Fibroblast of skin of right biceps (primary cell): ENCODE measurements at regions not wholly inside any gene's neighbourhood (a gene's known extent, or its start where the extent isn't known, plus 50 kb on each side); places are given as distances from the start of the nearest gene placed in this dataset.
A peak's percentile ranks its signal among the peaks of the same experiment; 100 is the strongest.

Experiments
- DNase-seq: peaks from one replicate; pipeline ENCODE4 v3.0.0-alpha.2; 2013

DNA sequence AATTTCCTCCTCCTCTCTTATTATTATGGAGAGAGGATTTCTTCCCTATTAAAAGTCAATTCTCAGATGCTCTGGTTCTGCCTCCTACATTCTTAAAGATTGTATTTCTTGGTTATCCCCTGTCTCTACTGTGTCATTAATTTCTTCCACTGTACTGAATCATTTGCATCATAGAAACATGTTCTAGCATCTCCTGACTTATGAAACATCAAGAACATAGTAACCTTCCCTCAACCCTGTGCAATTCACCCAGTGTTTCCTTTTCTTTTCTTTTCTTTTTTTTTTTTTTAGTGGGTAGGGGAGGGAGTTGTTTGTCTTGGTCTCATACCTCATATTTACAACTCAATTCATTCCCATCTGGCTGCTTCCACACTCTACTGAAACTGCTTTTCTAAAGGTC lies 288.0 kb upstream of the PLET1 start:
- no peak for DNase-seq

DNA sequence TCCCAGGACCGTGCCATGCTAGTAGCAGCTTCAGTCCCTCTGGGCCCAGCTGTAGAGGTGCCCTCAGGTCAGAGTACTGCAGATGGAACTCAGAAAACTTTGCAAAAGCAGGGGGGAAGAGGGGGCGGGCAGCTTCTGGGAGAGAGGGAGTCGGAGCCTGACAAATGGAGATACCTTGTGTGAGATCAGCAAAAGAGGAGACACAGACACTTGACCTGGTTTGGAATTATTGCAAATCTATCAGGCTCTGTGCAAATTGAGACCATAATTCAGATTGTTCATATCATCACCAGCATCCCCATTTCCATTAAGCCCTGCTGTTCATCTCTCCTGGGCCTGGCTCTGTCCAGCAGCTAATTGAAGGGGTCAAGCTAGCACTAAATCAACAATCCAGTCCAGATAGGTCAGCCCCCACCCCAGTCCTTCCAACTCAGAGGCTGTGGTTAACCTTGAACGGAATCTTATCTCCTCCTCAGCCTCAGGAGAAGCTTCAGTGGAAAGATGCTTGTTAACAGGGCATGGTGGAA lies 292.6 kb upstream of the PLET1 start:
- DNase-seq = no peak

DNA sequence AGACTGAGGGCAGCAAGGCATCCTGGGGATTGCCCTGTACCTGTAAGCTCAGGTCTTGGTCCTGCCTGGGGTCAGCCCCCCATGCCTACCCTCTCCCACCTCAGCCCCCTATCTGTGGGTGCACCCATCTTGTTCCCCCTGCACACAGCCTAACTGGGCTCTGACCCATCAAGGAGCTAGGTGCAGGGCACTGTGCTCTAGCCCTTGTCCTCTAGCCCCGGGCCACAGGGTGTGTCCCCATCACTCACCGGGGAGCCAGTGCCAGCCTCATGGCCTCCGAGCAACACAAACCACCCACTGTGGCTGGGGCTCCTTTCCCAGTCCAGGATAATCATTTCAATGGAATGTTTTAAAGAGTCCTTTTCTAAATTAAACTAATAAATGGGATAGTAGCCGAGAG lies 293.9 kb upstream of the PLET1 start:
- DNase-seq = no peak

DNA sequence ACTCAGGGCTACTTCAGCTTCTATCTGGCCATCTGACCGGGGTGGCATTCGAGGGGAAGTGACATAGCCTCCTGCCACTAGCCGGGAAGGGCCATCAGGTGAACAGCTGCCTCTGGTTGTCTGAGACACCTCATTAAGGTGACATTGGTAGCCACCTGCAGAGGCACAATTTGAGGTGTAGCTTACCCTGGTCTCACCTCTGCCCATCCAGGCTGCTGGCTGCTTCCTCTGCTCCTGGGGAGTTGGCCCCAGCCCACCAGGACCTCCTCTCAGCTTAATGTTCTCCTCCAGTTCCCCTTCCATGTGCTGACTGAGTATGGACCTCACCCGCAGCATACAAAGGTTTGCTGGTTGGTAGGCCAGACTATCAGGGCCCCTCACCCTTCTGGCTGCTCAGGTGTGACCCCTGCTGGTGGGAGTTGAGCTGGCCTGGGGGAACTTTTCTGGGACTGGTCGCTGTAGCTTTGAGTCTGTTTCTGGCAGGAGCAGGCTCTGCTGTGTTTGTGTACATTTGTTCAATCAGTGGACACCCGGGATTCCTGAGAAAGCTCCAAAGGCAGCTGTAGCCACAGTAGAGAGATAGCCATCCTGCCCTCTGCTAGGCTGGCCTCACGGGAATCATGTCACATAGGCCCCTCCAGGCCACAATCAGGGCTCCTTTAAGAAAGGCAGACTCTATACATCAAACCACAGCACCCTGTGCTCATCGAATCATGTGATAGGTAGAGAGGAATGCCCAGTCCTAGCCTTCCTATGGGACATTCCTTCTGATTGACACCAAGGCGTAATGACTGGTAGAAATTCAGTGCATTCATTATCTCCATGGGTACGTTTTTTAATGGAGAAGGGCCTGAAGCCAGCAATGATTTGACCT lies 295.1 kb upstream of the PLET1 start:
- DNase-seq = peak; percentile 39

DNA sequence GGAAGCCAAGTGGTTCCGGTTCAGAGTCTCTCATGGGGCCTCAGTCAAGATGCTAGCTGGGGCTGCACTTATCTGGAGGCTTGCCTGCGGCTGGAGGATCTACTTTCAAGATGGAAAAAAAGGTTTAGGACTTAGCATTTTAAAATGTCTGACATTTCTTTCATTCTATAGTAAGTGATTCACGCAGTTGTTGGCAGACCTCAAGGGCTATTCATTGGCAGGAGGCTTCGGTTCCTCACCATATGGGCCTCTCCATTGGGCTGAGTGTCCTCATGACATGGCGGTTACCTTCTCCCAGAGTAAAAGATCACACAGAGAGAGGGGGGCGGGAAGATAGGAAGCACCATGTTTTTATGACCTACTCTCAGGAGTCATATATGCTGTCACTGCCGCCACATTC lies 298.0 kb upstream of the PLET1 start:
- peak; percentile 72 for DNase-seq

DNA sequence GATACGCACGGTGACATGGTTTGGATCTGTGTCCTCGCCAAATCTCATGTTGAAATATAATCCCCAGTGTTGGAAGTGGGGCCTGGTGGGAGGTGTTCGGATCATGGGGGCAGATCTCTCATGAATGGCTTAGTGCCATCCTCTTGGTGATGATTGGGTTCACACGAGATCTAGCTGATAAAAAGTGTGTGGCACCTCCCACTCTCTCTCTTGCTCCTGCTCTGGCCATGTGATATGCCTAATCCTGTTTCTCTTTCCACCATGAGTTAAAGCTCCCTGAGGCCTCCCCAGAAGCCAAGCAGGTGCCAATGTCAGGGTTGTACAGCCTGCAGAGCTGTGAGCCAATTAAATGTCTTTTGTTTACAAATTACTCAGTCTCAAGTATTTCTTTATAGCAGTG lies 303.1 kb upstream of the PLET1 start:
- DNase-seq = no peak

DNA sequence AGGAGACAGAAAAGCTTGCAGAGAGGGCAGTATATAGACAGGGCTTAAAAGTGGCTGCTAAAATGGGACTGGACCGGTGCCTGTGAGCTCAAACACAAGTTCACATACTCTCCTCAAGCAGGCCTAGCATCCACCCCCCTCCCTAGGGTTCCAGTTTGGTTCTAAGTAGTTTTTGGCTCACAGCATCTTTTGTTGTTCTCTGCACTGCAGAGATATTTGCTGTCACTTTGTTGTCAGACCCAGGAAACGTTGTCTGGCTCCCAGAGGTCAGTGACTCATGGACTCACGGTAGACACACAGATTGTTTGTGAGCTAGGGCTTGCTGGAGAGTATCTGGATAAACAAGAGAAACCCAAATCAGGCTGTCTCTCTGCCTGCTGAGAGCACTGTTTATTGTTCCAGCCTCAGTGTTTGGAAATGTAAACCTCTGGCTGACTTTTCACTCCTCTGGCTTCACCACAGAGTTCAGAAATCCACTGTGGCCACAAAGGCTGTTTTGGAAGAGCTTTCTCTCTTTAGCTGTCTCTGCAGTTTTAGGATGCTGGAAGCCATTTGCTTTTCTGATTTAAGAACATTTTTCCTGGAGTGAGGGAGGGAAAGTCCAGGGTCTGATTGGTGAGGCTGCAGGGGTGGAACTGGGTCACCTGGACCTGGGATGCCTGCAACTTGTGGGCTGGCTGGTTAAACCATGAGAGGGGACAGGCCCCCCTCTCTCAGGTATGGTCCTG lies 303.7 kb upstream of the PLET1 start:
- peak; percentile 14 for DNase-seq

DNA sequence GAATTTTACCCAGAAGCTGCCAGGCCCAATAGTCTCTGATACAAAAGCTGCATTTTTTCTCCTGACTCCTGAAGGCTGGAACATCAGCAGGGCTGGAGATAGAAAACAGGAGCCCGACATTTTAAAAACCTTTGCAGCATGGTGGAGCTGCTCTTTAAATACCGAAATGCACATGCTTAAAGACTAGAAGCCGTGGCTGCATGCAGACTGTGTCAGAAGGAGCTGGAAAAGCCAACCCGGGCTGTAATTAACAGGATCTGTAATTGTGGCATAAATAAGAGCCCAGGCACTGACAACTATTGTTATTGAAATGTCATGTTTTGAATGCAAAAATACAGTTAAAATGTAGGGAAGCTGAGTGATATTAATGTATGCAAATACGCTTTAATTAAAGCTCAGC lies 304.9 kb upstream of the PLET1 start:
- no peak for DNase-seq

DNA sequence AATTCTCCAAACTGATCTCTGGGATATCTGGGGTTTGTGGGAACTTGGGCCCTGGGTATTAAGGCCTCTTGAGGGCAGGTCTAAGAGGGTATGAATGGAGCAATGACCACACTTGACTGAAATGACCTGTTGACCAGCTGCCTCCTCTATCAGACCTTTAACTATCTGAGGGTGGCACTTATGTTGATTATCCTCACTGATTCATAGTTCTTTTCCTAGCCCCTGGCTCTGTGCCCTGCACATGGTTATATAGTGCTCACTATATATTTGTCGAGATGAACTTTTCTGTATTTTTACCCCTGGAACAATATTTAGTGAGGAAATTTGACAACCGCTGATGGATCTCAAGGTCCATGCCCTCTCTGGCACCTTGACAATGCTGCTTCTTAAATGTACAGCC lies 305.5 kb upstream of the PLET1 start:
- DNase-seq = no peak

DNA sequence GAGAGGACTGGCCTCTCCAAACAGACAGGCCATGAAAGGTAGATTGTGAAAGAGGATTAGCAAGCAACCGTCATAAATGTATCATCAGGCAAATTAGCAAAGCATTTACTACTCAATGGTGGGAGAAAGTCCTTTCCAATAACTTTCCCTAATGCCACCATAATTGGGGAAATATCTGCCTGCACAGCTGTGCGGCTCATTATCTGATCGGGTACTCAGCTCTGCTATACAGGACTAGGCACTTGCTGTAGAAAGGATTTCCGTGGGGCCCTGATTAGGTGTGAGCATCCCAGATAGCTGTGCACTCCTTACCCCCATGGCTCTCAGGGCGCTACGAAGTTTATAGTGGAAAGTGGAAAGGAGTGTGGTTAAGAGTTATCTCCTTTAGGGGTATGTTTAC lies 309.7 kb upstream of the PLET1 start:
- DNase-seq = no peak

DNA sequence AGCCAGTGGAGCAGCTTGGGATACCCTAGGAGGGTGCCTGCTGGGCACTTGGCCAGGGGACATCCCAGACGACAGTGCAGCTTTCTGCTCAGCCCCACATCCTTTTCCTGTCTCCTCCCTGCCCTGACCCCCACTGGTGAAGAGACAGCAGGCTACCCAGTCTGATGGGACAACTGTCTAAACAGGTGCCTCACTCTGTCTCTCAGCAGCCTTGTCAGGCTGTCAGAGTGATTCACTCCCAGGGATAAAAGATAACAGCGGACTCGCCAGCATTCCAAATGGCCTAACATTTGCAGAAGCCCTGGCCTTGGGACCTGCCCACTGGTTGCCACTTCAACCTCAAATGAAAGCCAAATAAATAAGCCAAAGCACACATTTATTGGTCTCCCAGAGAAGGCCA lies 318.6 kb upstream of the PLET1 start:
- no peak for DNase-seq

DNA sequence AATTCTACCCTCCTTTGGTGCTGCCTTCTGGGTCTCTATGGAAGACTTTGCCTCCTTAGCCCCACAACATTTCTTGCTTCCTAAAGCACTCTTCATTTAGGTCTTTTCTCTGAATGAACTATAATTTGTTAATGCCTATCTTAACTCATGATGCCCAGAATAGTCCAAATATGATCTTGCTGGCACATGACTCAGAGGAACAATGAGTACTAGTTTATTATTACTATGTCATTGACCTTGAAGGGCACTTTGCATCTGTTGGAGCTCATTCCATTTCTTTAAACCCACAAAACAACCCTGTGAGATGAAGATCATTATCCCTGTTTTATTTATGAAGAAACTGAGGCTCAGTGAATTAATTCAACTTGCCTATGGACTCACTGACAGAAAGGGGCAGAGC lies 320.2 kb upstream of the PLET1 start:
- no peak for DNase-seq

DNA sequence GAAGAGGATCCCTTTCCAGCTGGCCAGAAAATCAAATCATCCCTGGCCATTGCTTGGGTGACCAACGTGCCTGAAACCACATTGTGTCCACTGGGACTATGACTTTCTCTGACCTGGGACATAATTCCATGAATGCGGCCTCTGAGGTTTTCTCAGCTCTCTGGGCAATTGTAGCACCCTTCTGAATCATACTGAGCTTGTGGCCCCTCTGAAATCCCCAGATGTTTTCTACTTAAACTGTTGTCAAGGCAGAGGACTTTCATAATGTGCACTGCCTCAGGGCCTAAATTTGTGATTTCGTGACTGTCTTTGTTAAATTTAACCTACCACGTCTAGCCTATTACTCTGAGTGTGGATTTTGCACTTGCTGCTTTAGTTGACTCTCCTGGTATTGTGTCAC lies 321.1 kb upstream of the PLET1 start:
- no peak for DNase-seq

DNA sequence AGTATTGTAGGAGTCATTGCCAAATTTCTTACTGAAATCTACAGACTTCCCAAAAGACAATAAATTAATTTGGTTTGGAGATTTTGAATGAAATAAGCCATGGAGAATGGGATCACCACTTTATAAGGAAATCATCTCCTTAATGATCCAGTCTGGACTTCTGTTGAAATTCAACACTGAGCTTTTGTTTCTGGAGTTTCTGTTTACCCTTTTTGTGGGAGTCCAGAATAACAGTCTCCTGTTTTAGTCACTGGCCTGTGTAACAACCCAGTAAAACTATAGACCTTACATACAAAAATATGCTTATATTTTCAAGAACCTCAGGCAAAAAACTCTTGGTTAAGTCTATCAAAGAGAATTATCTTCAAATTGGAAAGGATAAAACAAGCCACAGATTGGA lies 321.7 kb upstream of the PLET1 start:
- no peak for DNase-seq

DNA sequence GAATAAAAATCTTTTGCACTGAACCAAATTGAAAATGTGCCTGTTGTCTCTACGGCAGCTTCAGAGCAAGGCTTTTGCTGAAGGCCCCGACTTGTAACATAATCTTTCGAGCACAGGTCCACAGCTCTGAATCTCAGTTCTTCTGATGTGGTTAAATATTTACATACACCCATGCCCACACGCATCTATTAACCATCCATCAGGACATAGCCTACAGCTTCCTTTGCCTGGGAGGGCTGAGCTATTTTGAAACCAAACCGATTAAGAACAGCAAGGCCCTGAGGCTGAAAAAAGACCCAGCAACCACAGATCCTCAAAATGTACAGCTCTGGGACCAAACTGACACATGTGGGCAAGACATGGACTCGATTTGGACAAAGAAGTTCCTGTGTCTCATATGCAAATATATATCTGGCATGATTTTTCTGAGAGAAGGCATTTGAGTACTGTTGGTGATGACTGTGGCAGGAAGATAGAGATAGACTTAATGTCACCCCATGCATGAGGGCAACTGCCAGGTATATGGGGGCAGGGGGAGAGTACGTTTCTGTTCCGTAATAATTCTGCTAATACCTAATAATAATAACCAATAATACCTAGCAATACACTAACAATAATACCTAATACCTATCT lies 322.7 kb upstream of the PLET1 start:
- DNase-seq = no peak

DNA sequence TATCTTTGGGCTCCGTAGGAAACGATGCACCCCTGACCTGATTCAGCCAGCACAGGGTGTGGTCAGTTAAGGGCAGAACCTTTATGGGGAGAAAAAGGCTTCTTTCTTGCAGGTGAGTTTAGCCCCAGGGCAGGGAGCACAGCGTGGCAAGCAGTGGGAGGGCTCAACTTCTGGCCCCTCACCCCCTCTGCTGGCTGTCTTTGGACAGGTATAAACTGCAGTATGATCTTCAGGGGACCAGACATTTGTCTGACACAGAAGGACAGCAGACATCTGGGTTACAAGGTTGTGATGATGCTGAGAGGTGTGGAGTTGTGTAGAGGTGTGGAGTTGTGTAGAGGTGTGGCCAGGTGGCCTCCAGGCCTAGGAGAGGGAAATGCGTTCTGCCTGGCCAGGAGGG lies 324.0 kb upstream of the PLET1 start:
- no peak for DNase-seq

DNA sequence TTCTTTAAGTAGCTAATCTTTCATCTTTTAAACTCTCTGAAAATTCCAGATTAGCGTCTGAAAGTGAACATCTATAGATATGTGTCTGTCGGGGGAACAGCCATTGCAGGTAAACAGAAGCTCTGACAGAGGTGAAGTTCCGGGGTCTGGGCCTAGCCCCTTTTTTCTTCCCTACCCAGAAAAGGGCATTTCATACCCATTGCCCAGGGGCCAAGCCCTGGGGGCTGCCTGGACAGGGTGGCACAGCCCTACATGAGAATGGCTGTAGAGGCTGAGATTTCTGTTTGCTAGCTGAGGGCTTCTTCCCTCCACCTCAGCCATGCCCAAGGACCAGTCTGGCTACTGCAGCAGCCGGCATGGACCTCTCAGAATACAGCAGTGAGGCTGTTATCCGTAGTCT lies 327.0 kb upstream of the PLET1 start:
- no peak for DNase-seq

DNA sequence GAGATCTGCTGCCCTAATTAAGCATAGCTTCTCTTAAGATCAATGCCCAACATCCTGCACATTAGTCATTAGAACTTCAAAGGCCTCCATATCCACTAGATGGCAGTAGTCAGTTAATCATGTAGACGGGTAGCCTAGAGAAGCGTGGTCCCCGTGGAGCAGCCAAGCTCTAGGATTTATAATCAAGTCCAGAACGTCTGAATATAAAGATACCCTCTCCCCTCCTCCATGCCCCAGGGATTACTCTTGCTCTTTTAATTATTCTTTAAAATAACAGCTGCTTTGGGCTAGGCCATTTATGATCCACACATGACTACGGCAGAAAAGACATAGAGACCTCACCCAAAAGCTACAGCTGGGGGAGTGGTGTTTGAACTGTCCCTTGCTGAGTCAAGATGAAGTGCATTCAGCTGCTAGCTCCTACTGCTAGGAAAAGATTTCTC lies 327.6 kb upstream of the PLET1 start:
- DNase-seq = peak; percentile 87

DNA sequence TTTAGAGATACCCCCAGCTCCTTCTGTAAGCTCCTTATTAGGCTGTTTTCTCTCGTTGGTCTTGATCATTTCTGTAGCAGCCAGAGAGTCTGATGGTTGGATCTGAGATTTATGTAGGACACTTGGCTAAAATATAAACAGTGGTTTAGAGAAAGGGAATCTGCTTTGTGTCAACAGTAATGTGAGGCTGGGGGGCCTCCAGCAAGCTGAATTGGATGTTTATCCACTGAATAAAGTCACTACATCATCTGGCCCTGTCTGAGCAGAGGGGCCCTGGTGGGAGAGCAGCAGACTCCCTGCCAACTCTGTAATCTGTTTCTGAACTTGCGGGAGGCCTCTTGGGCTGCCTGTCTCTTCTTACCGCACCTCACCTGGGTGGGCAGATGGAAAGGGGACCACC lies 328.5 kb upstream of the PLET1 start:
- DNase-seq = no peak

DNA sequence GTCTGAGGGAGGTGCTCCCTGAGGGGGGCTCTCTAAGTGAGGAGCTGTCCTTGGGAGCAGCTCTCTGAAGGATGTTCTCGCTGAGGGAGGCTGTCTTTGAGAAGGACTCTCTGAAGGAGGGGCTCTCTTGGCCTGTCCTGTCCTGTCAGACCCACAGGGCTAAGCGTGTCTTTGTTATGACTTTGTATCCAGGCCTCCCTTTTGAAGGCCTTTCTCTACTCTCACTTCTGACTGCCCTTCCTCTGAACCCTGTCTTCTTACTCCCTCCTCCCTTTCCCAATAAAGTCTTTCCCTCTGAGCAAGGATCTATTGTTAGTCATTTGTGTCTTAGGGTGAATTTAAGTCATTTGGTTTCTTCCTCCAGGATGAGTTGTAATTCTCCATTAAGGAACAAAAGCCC lies 330.1 kb upstream of the PLET1 start:
- peak; percentile 49 for DNase-seq

DNA sequence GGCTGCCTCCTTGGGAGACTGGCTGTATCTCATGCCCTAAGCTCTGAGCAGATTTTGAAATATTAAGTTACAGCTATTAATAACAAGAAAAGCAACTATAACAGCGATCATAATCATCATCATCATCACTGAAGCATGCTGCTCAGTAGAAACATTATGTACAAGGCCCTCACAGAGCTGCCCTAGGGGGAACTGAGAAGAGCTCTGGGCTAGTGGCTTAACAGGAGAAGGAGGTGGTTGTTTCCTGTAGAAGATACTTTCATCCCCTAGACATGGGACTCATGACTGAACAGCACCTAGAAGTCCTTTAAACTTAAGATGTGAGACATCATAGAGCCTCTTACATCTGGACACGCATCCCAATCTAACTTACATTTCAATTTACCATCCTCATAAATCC lies 332.8 kb upstream of the PLET1 start:
- DNase-seq = no peak

DNA sequence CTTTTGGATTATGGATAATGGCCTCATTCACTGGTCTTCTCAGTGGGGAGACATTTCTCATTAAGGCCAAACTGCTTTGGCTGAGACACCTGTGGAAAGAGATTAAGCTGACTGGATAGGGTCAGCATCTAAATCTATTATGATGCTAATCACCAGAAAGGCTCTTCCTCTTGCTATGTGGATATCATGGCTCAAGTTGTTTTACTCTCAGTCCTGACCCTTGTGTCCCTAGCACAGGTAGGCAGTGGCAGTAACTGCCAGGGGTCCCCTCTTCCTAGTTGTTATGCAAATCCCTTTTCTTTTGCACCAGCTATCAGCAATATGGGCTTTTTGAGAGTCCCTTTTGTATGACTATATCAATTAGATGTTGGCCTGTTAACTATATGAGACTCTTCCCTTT lies 335.7 kb upstream of the PLET1 start:
- DNase-seq = no peak

DNA sequence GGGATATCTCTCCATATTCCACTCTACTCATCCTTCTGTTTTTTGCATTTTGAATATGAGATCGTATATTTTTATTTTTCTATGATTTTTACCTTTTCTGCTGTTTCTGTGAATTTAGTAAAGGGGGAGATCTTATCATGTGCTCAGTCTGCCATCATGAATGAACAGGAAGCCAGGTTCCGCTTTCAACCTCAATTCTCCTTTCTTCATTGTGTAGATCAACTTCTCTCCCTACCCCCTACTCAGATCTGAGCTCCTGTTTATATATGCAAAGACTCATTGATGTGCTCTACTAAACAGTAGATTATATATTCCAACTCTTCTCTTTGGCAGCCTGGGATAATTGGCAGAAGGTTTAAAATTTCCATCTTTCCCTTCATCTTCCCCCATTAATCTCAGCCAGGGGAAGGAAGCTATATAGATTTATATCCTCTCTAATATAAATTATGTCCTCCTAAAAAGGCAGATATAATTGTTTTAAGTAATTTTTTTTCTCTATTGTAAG lies 336.7 kb upstream of the PLET1 start:
- no peak for DNase-seq

DNA sequence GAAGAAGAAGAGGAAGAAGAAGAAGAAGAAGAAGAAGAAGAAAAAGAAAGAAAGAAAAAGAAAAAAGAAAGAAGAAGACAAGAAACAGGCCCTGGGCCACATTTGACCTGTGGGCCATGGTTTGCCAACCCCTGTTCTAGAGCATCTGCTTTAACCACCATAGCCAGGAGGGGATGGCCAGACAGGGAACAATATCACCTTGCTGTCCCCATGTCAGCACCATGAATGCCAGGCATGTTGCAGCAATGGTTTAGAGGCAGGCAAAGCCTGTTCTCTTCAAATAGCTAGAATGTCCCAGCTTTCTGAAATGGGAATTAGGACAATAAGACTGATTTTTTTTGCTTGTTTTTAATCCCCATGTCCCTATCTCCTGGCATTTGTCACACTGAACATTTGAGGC lies 338.6 kb upstream of the PLET1 start:
- DNase-seq = no peak
